Limb (tissue), 2 donors: ENCODE measurements at regions not wholly inside any gene's neighbourhood (a gene's known extent, or its start where the extent isn't known, plus 50 kb on each side); places are given as distances from the start of the nearest gene placed in this dataset.

Source experiments
- DNase-seq, 2 donors: peaks; one replicate each; pipeline ENCODE4 v3.0.0-alpha.2; 2016; ENCODE audit errors: extremely low spot score in 2 of 2

DNA sequence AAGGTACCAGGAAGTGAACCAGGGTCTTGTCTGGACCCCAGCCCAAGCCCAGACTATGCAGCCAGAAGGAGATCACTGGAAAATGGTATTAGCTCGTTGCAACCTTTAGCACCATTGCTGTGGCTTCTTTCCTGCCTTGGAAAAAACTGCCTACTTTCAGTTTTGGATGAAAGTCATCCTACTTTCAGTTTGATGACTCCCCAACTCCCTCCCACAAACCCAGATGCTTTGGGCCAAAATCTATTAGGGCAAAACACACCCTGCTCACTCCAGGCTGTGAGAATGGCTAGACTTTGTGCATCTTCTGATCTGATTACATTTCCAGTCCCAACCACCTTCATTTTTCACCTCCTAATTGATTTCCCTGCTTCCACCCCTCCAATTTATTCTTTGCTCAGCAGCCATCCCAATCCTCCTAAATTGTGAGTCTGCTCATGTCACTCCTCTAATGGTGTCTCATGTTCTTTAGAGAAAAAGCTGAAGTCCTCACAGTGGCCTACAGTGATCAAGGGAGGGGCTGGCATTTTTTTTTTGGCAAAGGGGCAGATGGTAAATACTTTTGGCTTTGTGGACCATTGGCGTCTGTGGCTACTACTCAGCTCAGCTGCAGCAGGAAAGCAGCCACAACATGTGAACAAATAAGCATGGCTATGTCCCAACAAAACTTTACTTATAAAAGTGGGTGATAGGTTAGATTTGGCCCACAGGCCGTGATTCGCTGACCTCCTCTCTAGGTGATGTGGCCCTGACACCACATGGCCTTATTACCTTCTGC, 368.7 kb downstream of the SLC4A3 start:
- no peak for DNase-seq

DNA sequence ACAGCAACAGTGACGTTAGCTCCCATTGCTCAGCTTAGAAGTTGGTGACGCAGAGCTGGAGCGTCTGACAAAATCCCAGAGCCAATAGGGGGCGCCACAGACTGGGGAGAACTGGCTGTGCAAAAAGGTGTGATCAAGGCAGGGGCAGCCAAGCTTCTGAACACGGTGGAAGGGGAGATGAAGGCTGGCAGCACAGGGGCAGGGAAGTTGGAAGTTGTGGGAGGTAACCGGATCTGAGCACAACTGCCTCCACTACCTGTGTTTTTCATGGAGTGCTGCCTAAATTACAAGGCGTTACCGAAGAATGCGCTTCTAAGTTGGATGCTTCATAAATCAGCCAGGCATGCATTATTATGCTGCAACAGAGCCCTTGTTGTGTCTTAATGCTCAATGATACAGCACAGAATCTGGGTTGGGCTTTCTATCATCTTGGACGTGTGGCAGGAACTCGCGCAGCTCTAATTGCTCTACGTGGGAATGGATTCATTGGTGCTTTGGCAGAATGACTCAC, 370.0 kb downstream of the SLC4A3 start:
- peak in 1 of 2 donors; percentile 81 for DNase-seq

DNA sequence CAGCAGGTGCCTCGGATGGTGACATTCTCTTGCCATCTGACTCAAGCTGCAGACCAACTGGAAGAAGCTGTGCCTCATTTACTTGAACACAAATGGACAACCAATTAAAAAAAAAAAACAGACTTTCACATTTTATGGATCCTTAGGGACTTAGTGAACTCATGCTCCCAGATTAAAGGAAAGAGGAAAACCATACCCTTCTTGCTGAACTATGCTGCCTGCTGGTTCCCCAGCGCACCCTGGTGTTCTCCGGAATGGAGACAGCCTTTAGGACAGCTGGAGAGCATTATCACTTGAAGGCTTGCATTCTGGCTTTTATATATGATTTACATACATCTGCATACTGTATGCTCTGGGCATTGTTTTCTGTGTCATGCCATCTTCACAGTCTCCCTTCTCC, 370.7 kb downstream of the SLC4A3 start:
- peak in 1 of 2 donors; percentile 38 for DNase-seq

DNA sequence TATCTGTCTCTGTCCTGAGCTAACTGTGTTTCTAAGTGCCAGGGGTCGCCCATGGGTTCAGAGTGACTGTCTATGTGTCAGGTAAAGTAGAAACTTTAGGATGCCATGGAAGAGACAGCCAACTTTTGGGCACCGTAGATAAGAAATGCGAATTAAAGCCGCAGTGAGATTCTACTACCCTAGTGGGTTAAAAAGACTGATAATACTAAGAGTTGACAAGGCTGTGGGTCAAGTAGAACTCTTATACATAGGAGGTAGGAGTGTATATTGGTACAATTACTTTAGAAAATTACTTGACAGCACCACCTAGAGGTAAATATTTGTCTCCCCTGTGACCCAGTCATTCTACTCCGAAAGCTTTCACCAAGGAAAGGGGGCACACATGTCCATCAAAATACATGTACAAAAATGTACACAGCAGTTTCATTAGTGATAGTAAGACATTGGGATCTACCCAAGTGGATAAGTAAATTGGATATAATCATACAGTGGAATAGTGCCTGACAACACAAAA, 371.3 kb downstream of the SLC4A3 start:
- no peak for DNase-seq

DNA sequence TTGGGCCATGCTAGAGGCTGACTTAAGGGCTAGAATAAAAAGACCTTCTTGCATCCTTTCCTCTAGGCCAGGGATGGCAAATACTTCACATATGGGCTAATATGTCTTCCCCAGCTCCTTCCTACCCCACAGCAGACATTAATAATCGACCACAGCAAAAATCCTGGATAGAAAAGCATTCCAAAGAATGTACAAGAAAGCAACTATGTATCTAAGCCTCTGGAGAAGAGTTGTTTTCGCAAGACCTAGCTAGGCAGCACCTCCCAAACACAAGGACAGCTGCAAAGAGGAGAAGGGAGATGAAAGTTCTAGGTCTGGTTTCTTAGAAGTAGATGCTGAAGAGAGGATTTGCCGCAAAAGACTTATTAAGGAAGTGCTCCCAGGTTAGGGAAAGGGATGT, 372.6 kb downstream of the SLC4A3 start:
- DNase-seq: no peak

DNA sequence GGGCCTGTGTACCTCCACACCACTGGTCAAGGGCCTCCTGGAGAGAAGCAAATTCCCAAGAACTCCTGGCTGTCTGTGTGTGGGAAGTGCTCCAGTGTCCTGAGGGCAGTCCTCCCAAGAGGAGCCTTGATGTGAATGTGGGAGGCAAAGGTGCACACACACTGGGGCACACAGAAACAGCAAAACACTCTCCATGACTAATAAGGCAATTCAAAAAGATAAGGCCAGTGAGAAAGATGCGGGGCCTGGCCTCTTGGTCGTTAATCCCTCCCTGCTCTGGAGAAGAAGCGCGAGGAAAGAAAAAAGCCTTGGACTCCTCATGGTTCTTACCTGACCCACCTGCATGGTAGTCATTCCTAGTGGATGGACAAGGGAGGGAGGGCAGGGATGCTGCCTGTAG, 373.2 kb downstream of the SLC4A3 start:
- DNase-seq: no peak

DNA sequence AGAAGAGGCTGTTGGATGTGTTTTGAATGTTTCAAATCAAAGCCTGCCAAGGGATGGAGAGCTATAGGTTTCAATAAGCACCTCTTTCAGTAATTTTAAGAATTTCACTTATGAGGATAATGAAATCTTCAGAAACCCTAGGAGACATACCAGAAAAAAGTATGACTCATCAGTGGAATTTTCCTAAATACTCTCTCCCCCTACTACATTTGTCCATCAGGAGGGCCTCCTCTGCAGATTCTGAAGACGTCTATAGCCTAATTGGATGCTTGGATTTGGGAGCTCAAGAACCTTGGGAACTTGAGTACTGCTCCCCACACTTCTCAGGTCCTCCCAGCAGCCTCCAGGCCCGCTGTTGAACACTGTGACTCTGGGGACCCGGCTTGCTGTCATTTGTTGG, 374.3 kb downstream of the SLC4A3 start:
- DNase-seq: peak in 1 of 2 donors; percentile 42

DNA sequence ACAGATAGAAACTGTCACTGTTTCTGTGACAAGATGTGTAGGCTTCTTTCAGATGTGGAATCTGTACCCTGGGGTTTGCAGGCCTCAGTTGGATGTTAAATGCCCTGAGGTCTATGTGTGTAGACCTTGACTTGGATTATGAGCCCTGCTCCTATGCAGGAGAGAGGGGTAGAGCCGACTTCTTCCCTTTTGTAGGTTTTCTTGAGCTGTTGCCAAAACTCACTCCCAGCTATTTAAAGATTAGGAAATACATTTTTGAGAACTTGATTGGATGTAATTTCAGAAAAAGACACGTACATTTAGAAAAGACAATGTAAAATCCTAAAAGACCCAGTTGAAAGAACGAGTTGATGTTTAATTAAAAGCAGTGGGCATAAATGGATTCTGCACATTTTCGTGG, 374.8 kb downstream of the SLC4A3 start:
- DNase-seq: no peak

DNA sequence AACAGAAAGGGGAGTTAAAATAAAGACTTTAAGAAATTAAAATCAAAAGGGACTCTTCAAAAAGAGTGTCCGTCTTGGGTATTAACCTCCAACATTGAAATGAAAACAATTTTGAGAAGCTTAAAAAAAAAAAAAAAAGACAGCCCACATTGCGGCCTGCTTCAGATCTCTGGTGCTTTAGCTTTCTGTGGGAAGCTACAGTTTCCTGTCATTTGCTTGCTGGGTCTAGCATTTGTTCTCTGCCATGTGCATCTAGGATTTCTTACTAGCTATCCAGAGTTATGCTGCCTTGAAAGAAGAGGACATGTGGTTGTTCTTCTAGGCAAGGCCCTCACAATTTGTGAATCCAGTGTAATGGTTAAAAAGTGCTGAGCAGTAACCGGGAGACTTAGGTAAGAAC, 375.3 kb downstream of the SLC4A3 start:
- no peak for DNase-seq

DNA sequence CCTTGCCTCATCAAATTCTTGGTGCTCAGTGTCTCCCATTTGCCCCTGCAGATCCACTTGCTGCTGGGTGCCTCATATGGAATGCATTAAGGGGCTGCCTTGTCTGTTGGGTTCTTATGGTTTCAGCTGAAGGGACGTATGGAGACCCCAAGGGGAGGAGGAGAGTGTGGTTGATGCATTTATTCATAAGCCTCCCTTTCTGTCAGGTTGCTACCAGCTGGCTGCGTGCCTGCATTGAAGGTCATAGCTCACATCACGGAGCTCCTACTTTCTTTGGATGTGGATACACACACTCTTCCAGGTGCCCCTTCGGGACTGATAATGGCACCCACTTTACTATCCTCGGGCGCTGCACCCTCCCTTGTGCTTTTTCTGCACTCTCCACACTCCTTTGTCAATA, 377.9 kb downstream of the SLC4A3 start:
- DNase-seq: no peak

DNA sequence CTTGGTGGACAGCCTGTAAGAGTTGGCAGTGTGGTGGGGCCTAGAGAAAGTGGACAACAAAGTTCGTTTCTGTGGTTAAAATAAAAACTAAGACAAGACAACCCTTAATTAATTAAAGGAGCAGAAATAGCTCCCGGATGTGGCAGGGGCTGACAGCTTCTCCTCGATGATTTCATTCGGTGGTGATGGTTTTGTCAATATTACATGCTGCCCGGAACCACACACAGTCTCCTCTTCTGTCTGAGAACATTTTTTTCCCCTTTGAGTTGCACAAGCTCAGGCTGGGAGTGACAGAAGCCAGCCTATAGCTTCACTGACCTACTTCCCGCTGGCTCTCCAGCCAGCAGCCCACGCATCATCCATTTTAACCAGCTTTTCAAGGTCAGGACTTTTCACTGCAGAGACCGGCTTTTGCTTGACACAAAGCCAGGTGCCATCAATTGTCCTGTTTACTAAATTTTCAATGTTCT, 378.8 kb downstream of the SLC4A3 start:
- no peak for DNase-seq

DNA sequence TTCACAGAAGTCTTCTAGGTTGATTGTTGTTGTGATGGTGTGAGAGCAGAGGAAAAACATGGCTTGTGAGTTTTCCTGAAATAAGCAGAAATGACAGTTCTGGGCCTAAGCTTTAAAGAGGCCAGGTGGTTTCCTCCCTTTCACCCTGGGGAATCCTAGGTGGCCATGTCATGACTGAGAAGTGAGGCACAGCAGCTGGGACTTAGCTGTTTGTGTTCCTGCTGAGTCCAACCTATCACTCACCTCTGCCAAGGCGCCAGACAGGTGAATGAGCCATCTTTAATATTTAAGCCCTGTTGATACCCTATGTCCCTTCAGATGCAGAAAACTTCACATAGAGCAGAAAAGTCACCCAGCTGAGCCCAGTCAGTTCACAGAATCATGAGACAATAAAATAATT, 384.4 kb downstream of the SLC4A3 start:
- DNase-seq: no peak

DNA sequence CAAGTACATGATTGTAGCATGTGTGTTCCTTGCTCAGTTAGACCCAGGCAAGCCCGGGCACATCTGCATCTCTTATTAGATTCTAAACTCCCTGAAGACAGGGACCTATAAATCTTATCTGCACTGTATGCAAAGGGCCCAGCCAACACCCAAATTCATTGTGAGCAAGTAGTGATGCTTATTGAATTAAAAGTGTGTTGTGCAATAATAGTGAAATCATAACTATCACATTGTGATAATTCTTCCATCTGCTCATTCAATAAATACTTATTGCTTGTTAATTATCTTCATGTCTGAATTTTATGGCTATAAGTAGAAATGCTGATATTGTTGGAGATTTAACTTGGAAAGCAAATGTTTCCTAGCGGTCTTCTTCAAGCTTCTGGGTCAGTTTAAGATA, 387.5 kb downstream of the SLC4A3 start:
- DNase-seq: no peak

DNA sequence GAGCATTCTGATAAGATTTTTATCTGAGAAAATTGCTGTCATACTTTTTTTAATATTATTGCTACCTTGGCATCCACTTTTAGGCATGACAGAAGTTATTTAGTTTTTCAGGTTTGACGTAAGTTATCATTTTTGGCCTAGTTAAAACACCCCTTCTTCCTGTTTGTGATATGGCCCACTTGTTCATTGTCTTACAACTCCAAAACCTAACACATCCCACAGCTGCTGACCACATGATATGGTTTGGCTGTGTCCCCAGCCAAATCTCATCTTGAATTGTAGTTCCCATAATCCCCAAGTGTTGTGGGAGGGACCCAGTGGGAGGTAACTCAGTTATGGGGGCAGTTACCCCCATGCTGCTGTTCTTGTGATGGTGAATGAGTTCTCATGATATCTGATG, 388.1 kb downstream of the SLC4A3 start:
- no peak for DNase-seq

DNA sequence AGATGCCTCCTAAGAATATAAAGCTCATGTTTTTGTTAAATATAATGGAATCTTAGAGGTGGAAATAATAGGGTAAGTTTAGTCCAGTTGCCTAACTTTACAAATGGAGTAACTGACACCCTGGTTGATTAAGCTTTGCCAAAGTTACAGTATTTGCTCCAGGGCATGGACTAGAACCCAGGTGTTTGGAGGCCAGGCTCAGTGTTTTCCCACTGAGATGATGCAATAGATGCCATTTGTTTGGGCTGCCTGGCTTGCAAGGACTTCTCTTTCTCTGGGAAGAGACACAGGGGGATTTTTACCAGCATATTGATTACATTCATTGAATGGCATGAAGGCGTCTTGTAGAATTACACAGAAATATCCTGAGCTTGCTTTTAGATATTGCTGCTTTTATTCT, 397.8 kb downstream of the SLC4A3 start:
- DNase-seq: no peak

DNA sequence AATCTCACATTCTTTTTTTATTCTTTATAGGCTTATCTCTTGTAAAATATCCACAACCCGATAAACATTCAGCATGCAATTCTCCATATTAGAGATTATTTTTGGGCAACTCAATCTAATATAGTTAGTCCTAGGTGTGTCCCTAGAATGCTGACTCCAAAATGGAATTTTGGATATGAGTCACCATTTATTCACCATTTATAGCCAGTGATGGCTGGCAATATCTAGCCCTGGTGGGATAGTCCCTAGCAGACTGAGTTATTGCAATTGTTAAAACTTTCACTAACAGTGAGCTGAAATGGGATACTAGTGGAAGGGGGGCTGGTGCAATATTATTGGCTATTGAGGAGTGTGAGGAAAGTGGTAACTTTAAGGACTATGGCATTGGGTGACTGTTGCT, 401.6 kb downstream of the SLC4A3 start:
- no peak for DNase-seq

DNA sequence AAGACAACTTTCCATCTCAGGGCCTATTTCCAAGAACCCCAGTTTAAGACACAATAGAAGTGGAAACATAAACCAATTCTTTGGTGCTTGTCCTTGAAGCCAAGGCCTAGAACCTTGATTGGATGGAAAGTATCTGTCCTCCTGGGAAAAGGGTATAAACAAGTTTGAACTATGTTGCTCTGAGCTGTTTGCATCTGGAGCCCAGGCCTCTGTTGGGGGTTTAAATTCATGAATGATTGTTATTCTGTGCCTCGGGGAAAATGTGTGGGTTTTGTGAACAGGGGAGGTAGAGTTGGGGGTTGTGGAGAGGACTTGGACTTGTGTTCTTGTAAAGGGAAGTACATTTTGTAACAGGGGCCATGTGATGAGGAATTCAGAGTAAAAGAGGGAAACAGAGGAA, 406.1 kb downstream of the SLC4A3 start:
- no peak for DNase-seq

DNA sequence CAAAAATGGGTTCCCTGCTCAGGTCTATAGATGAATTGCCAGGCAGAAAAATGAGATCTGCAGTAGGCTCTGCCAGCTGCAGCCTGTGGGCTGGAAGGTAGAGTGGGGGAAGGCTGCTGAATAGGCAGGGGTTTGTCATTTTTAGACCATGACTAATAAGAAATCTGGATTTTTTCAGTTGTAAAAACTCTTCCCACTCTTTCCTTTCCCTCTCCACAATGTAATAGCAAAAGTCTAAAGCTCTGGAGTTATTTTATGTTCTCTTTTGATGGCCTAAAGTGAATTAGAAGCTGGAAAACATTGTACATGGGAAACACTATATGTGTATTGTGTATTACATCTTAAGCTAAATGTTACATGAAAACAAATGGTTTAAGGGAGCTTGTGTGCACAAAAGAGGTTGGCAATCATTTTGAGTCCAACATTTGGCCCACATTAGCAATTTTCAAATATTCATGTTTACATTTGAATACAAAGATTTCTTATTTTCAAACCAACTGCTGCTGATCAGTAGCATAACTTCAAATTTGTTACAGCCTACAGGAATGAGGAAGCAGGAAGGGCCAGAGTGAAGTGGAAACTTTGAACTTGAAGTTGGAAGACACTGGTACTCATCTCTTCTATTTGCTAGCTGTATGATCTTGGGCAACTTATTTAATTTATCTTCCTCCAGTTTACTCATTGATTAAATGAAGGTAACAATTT, 407.1 kb downstream of the SLC4A3 start:
- peak in 1 of 2 donors; percentile 8 for DNase-seq

DNA sequence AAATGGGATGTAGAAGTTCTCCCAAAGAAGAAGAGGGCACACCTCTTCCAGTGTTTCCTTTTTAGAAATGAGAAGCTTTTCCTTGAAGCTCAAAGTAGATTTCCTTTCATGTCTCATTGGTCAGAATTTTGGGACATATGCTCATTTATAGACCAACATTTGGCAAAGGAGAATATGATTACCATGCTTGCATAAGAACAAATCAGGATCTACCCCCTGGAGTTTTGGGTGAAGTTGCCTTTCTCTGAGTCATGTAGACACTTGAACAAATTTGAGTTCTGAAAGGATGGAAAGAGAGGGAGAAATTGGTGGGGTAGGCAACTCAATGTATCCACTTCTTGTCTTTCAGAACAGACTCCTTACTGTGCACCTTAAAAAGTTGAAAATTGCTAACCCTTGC, 409.0 kb downstream of the SLC4A3 start:
- no peak for DNase-seq

DNA sequence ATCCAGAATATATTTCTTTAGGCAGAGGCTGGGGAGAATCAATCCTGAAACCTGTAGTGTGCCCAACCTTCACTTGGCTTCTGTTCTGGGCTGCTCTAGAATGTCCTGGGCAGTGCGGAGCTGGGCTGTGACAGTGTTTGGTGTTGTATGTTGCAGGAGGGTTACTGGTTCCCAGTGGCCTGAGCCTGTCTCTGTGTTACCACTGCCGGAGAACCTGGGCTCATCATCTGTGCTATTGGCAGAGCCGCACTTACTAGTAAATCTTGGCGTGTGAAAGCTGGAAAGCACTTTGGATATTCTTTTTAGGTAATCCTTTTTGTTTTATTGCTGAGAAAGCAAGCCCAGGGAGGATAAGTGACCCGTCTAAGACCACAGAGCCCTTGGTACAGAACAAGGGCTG, 412.9 kb downstream of the SLC4A3 start:
- no peak for DNase-seq

DNA sequence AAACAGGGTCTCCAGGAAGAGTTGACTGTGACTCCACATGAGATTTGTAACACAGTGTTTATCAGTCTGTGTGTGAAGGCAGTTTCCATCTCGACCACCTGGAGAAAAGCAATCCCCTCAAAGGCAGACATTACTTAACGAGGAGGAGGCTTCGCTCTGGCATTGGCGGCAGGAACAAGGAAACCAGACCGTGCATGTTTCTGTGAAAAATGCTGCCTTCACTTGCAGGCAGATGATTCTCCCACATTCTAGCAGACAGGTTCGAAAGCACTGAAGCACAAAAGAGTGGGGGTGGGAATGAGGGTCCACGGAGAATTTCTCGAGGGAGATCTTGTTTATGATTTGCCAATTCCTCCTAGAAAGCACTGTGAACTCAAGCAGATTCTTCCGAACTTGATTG, 414.0 kb downstream of the SLC4A3 start:
- no peak for DNase-seq

DNA sequence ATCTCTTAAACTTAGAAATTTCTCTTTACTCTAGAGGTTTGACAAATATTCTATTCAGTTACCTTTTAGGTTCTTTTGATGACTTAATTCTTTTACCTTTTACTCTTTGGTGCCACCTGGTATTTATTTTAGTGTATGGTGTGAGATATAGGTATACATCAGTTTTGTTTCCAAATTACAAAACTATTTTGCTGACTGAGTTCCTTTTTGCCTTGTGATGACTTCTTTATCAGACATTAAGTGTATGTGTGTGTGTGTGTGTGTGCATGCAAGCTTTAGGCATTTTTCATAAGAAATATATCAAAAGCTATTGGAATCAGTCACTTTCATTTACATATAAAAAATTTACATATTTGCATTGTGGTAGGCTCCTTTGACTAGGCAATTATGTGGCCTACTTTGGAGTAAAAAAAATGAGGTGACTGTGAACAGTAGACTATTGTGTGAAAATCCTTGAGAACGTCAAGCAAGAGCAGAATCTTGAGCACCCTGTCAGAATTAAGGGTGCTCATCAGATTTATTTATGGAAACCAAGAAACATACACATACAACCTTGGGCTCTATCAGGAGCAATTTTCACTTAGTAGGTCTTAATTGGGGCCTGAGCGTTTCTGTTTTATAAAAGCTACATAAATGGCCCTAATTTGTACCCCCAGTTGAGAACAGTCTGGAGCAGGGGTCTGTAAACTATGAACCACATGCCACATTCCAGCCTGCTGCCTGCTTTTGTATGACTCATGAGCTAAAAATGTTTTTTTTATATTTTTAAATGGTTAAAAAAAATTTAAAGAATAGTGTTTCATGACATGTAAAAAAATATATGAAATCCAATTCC, 415.9 kb downstream of the SLC4A3 start:
- no peak for DNase-seq
